Lung (tissue), 11 donors: ENCODE measurements at regions not wholly inside any gene's neighbourhood (a gene's known extent, or its start where the extent isn't known, plus 50 kb on each side); places are given as distances from the start of the nearest gene placed in this dataset.

Experiments
- ATAC-seq: fragments of 200-7000 bp; cut with Tn5 transposase; one replicate; pipeline ENCODE4 v1.9.1; 2020; ENCODE audit warnings: moderate number of reproducible peaks; ENCODE audit not compliant: insufficient read depth, low FRiP score
- DNase-seq, 3 donors: peaks; one replicate each; pipeline ENCODE4 v3.0.0-alpha.2; 2013 to 2017
- H3K27ac ChIP-seq, 2 donors: one replicate each; pipeline ENCODE4 v1.5.1; 2013; ENCODE audit warnings: mild to moderate bottlenecking in 2 of 2, moderate library complexity in 2 of 2, control low read depth in 1 of 2, inconsistent platforms in 1 of 2, low read depth in 1 of 2, low read length in 1 of 2
- H3K27me3 ChIP-seq, 3 donors: one replicate each; pipeline ENCODE4 v1.5.1; 2013; ENCODE audit warnings: low read length in 2 of 3; ENCODE audit not compliant: control insufficient read depth in 3 of 3, insufficient read depth in 3 of 3
- H3K36me3 ChIP-seq, 4 donors: one replicate each; pipeline ENCODE4 v1.5.1; 2013; ENCODE audit warnings: low read length in 4 of 4, mild to moderate bottlenecking in 1 of 4, moderate library complexity in 1 of 4; ENCODE audit not compliant: control insufficient read depth in 4 of 4, insufficient read depth in 4 of 4
- H3K4me1 ChIP-seq, 5 donors: one replicate each; pipeline ENCODE4 v1.5.1; 2013; ENCODE audit warnings: low read length in 5 of 5, mild to moderate bottlenecking in 2 of 5, moderate library complexity in 1 of 5; ENCODE audit not compliant: control insufficient read depth in 5 of 5, insufficient read depth in 5 of 5
- H3K4me3 ChIP-seq: one replicate; pipeline ENCODE4 v1.5.1; 2013; ENCODE audit warnings: mild to moderate bottlenecking, control low read depth, moderate library complexity
- H3K9ac ChIP-seq, 2 donors: one replicate each; pipeline ENCODE4 v1.5.1; 2013; ENCODE audit warnings: low read length in 2 of 2, control low read depth in 1 of 2; ENCODE audit not compliant: insufficient read depth in 1 of 2
- H3K9me3 ChIP-seq, 4 donors: one replicate each; pipeline ENCODE4 v1.5.1; 2013; ENCODE audit warnings: low read length in 3 of 4, mild to moderate bottlenecking in 1 of 4, moderate library complexity in 1 of 4; ENCODE audit not compliant: control insufficient read depth in 4 of 4, insufficient read depth in 3 of 4
- CTCF ChIP-seq: IDR thresholded peaks from 2 replicates; pipeline ENCODE4 v1.5.1; 2012; ENCODE audit warnings: mild to moderate bottlenecking; ENCODE audit errors: control extremely low read depth, extremely low read depth
- WGBS, 2 donors: extraction: QIAGEN DNeasy Blood & Tissue Kit; methylation state at CpG; one replicate each; pipeline ENCODE4 v1.1.7; 2013; 5-methylcytosine and 5-hydroxymethylcytosine counted together
- donor health status: control.
- donor health status: control.
- donor health status: Bipolar disorder and iron deficiency.
- donor health status: healthy.
- donor health status: DM: yes; HTN: yes; CAD: no.

- no peak overlapping the region for H3K9ac ChIP-seq
- DNase-seq = no peak
- H3K36me3 ChIP-seq = no peaks in the 10 kb centered on the region
- WGBS, 2 donors = 89 to 90% methylated on average over 2 of the region's 2 CpGs
- no peak overlapping the region for H3K4me3 ChIP-seq
- no peaks in the 10 kb centered on the region for H3K9me3 ChIP-seq
- H3K27me3 ChIP-seq = peaks cover 0 to 2% (median 0%) of the 10 kb centered on the region in 3 donors
- peaks cover 0 to 3% (median 0%) of the 10 kb centered on the region in 5 donors for H3K4me1 ChIP-seq
- ATAC-seq = no peak
- no peak for TF ChIP-seq CTCF
- no peak overlapping the region for H3K27ac ChIP-seq
Observed at GRCh38 chr12:83474369-83474768, 787.7 kb downstream of the TMTC2 start.

GRCh38 chr12:83473408-83474095 is 786.8 kb downstream of the TMTC2 start:
- Histone ChIP-seq H3K9ac (no peak overlapping the region), H3K4me3 (no peak overlapping the region), H3K9me3 (no peaks in the 10 kb centered on the region), H3K4me1 (peaks cover 0 to 3% (median 0%) of the 10 kb centered on the region in 5 donors), H3K27ac (no peak overlapping the region), H3K27me3 (peaks cover 0 to 2% (median 0%) of the 10 kb centered on the region in 3 donors), H3K36me3 (no peaks in the 10 kb centered on the region)
- no peak for TF ChIP-seq CTCF
- ATAC-seq = no peak
- 62 to 79% methylated on average over 3 of the region's 3 CpGs for WGBS, 2 donors
- no peak for DNase-seq

GRCh38 chr12:83472772-83473171 is 786.1 kb downstream of the TMTC2 start:
- no peak for DNase-seq
- peaks cover 0 to 2% (median 0%) of the 10 kb centered on the region in 3 donors for H3K27me3 ChIP-seq
- peaks cover 0 to 3% (median 0%) of the 10 kb centered on the region in 5 donors for H3K4me1 ChIP-seq
- no peak for ATAC-seq
- no peak overlapping the region for H3K9ac ChIP-seq
- no peak overlapping the region for H3K4me3 ChIP-seq
- no peak for TF ChIP-seq CTCF
- no peak overlapping the region for H3K27ac ChIP-seq
- no peaks in the 10 kb centered on the region for H3K9me3 ChIP-seq
- WGBS, 2 donors = 67 to 84% methylated on average over 3 of the region's 3 CpGs
- H3K36me3 ChIP-seq = no peaks in the 10 kb centered on the region
